Esophagus squamous epithelium (tissue), 5 donors: ENCODE measurements at regions not wholly inside any gene's neighbourhood (a gene's known extent, or its start where the extent isn't known, plus 50 kb on each side); places are given as distances from the start of the nearest gene placed in this dataset.

Experiments used
- DNase-seq: peaks from one replicate; lab custom pipeline; 2025; lab: John Stamatoyannopoulos, UW
- H3K27ac ChIP-seq, 4 donors: fragments of 200-600 bp; sonication (generic); one replicate each; pipeline ENCODE4 v1.5.1; 2016 to 2019; ENCODE audit warnings: mild to moderate bottlenecking in 1 of 4
- H3K27me3 ChIP-seq, 4 donors: fragments of 200-600 bp; sonication (generic); 1 replicate in 3 of 4; 2 replicates in 1 of 4; pipeline versions ENCODE4 v1.5.1 to v1.6.0; 2017 to 2021; ENCODE audit warnings: antibody characterized with exemption in 1 of 4
- H3K36me3 ChIP-seq, 3 donors: fragments of 200-600 bp; sonication (generic); one replicate each; pipeline ENCODE4 v1.5.1; 2016 to 2019
- H3K4me1 ChIP-seq, 3 donors: fragments of 200-600 bp; sonication (generic); one replicate each; pipeline ENCODE4 v1.5.1; 2017 to 2019
- H3K4me3 ChIP-seq, 4 donors: fragments of 200-600 bp; sonication (generic); 1 replicate in 3 of 4; 2 replicates in 1 of 4; pipeline ENCODE4 v1.5.1; 2016 to 2019; ENCODE audit warnings: mild to moderate bottlenecking in 2 of 4, moderate library complexity in 1 of 4
- H3K9me3 ChIP-seq, 3 donors: fragments of 200-600 bp; sonication (generic); one replicate each; pipeline ENCODE4 v1.5.1; 2016 to 2019
- POLR2A ChIP-seq, 4 donors: fragments of 450-650 bp; IDR thresholded peaks; one replicate each; pipeline ENCODE4 v1.6.1; 2017; ENCODE audit warnings: antibody characterized with exemption in 4 of 4, mild to moderate bottlenecking in 4 of 4, moderate library complexity in 3 of 4
- WGBS, 2 donors: methylation state at CpG; one replicate each; pipeline ENCODE4 v1.1.5; 2018; 5-methylcytosine and 5-hydroxymethylcytosine counted together
- intact Hi-C: fragments of 100-400 bp; cut with DNase I; formaldehyde crosslinking; loops from one replicate; pipeline ENCODE4 v1.15.0; 2022
- TF ChIP-seq, protein P1 (sequence below), 6 experiments: fragments of 450-650 bp in 4 of 6; fragments of 200-600 bp in 2 of 6; sonication (generic) in 2 of 6; IDR thresholded peaks; one replicate each; pipeline ENCODE4 v1.5.1; 2016 to 2019; ENCODE audit warnings: antibody characterized with exemption in 6 of 6, mild to moderate bottlenecking in 4 of 6, moderate library complexity in 4 of 6
- donor health status: DM: yes; HTN: yes; CAD: no.

- no peaks in the 10 kb centered on the region for H3K36me3 ChIP-seq
- no peaks in the 10 kb centered on the region for H3K27me3 ChIP-seq
- intact Hi-C loops = no loop called here
- no peak overlapping the region for H3K27ac ChIP-seq
- TF ChIP-seq POLR2A (IDR thresholded peaks at IDR 0.05) = no peak
- TF ChIP-seq, protein P1, sequence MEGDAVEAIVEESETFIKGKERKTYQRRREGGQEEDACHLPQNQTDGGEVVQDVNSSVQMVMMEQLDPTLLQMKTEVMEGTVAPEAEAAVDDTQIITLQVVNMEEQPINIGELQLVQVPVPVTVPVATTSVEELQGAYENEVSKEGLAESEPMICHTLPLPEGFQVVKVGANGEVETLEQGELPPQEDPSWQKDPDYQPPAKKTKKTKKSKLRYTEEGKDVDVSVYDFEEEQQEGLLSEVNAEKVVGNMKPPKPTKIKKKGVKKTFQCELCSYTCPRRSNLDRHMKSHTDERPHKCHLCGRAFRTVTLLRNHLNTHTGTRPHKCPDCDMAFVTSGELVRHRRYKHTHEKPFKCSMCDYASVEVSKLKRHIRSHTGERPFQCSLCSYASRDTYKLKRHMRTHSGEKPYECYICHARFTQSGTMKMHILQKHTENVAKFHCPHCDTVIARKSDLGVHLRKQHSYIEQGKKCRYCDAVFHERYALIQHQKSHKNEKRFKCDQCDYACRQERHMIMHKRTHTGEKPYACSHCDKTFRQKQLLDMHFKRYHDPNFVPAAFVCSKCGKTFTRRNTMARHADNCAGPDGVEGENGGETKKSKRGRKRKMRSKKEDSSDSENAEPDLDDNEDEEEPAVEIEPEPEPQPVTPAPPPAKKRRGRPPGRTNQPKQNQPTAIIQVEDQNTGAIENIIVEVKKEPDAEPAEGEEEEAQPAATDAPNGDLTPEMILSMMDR (IDR thresholded peaks at IDR 0.05) = no peak
- H3K4me1 ChIP-seq = no peaks in the 10 kb centered on the region
- no peak overlapping the region for H3K4me3 ChIP-seq
- 74 to 84% methylated on average over 3 of the region's 3 CpGs for WGBS, 2 donors
- no peak for DNase-seq
- no peaks in the 10 kb centered on the region for H3K9me3 ChIP-seq
Observed at GRCh38 chr7:10299384-10299783, 674.3 kb upstream of the PHF14 start.

DNA sequence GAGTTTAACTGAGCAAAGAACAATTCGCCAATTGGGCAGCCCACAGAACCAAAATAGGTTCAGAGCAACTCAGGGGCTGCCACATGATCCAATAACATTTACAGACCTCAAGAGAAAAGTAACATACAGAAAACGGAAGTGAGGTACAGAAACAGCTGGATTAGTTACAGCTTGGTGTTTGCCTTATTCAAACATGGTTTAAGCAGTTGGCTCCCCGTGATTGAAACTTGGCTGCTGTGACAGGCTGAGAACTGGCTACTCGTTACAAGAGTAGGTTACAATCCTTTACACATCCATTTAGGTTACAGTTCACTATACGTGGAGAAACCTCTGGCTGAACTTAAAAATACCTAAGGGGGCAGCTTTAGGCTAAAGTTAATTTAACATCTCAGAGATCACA lies 673.1 kb upstream of the PHF14 start:
- Histone ChIP-seq H3K27me3 (no peaks in the 10 kb centered on the region), H3K36me3 (no peaks in the 10 kb centered on the region), H3K4me1 (no peaks in the 10 kb centered on the region), H3K4me3 (no peak overlapping the region), H3K9me3 (no peaks in the 10 kb centered on the region), H3K27ac (no peak overlapping the region)
- no peak for DNase-seq
- WGBS, 2 donors = 14 to 15% methylated on average over 5 of the region's 5 CpGs
- intact Hi-C loops = no loop called here
- TF ChIP-seq, protein P1 (IDR thresholded peaks at IDR 0.05) = no peak
- no peak for TF ChIP-seq POLR2A (IDR thresholded peaks at IDR 0.05)

- H3K9me3 ChIP-seq = no peaks in the 10 kb centered on the region
- H3K27ac ChIP-seq = no peak overlapping the region
- no peak overlapping the region for H3K4me3 ChIP-seq
- H3K36me3 ChIP-seq = no peaks in the 10 kb centered on the region
- H3K27me3 ChIP-seq = no peaks in the 10 kb centered on the region
- intact Hi-C loops = no loop called here
- TF ChIP-seq, protein P1 (IDR thresholded peaks at IDR 0.05) = no peak
- H3K4me1 ChIP-seq = no peaks in the 10 kb centered on the region
- DNase-seq = no peak
Observed at GRCh38 chr7:10308276-10308675, 665.4 kb upstream of the PHF14 start.

DNA sequence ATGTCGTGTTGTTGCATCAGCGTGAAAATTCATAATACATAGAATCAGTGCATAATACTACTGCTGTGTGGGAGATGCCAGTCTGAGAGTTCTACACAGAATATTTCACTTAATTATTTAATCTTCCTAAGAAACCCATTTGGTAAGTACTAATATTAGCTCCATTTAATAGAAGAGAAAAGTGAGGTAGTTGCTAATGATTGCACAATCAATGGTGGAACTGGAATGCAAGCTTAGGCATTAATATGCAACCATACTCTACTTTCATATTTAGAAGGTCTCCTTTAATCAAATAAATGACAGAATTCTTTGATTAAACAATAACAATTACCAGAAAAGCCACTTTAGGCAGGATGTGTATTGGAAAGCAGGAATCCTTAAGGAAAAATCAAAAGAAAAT lies 660.7 kb upstream of the PHF14 start:
- intact Hi-C loops = no loop called here
- Histone ChIP-seq H3K27ac (no peak overlapping the region), H3K4me1 (no peaks in the 10 kb centered on the region), H3K36me3 (no peaks in the 10 kb centered on the region), H3K27me3 (no peaks in the 10 kb centered on the region), H3K4me3 (no peak overlapping the region), H3K9me3 (no peaks in the 10 kb centered on the region)
- 98 to 100% methylated on average over 2 of the region's 2 CpGs for WGBS, 2 donors
- no peak for DNase-seq
- no peak for TF ChIP-seq POLR2A (IDR thresholded peaks at IDR 0.05)
- TF ChIP-seq, protein P1 (IDR thresholded peaks at IDR 0.05) = no peak

GRCh38 chr7:10315881-10316280 lies 657.8 kb upstream of the PHF14 start:
- intact Hi-C loops = no loop called here
- WGBS, 2 donors = 49 to 56% methylated on average over 4 of the region's 4 CpGs
- Histone ChIP-seq H3K9me3 (no peaks in the 10 kb centered on the region), H3K27me3 (no peaks in the 10 kb centered on the region), H3K27ac (no peak overlapping the region), H3K4me1 (no peaks in the 10 kb centered on the region), H3K36me3 (no peaks in the 10 kb centered on the region), H3K4me3 (no peak overlapping the region)
- TF ChIP-seq, protein P1 (IDR thresholded peaks at IDR 0.05) = no peak
- TF ChIP-seq POLR2A (IDR thresholded peaks at IDR 0.05) = no peak
- DNase-seq = no peak
